MM.1S (cell line): ENCODE measurements at regions not wholly inside any gene's neighbourhood (a gene's known extent, or its start where the extent isn't known, plus 50 kb on each side); places are given as distances from the start of the nearest gene placed in this dataset.

Source experiments
- CTCF ChIP-seq: fragments of 300-600 bp; sonication (generic); IDR thresholded peaks from 2 replicates; pipeline ENCODE4 v1.5.1; 2016; ENCODE audit warnings: antibody characterized with exemption, low read length, mixed read lengths
- EZH2 ChIP-seq: fragments of 300-600 bp; sonication (generic); optimal IDR thresholded peaks from 2 replicates; pipeline ENCODE3; 2017; ENCODE audit warnings: low read depth, mild to moderate bottlenecking, antibody characterized with exemption, low read length, mixed read lengths
- EZH2phosphoT487 ChIP-seq: fragments of 300-600 bp; sonication (generic); IDR thresholded peaks from 2 replicates; pipeline ENCODE4 v1.6.1; 2018; ENCODE audit warnings: antibody characterized with exemption, low read length

GRCh38 chr17:69677130-69677529, 262.6 kb downstream of the MAP2K6 start:
- no peak for TF ChIP-seq EZH2phosphoT487
- TF ChIP-seq CTCF = no peak
- no peak for TF ChIP-seq EZH2
